ENCODE measurements at regions not wholly inside any gene's neighbourhood (a gene's known extent, or its start where the extent isn't known, plus 50 kb on each side); places are given as distances from the start of the nearest gene placed in this dataset.

DNA sequence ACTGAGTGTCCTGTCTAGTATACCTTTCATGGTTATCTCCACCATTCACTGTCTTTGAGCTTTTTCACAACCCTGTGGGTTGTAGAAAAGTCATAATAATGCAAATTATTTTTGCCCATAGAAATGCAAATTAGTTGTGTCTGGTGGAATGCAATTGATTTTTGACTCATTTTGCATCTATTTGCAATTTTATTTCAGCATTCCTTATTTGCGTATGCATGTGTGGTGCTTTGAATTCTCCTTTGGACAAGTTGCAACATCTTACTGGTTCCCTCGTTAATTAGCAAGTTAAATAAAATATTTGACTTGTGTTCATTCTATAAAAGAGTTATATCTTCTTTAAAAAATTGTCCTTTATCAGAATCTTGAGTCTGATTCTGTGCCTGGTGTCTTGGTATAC, 297.3 kb upstream of the CASK start:
- TF ChIP-seq TCF7L2 (IDR thresholded peaks at IDR 0.05; ENCODE audit: low read depth, low read length): no peak
- TF ChIP-seq CTCF (IDR thresholded peaks at IDR 0.05): no peak
- no peak for TF ChIP-seq POLR2AphosphoS5 (IDR thresholded peaks at IDR 0.05; ENCODE audit: low read depth, low read length)
- TF ChIP-seq SIN3A (IDR thresholded peaks at IDR 0.05; ENCODE audit: borderline replicate concordance, insufficient read depth, low read depth, low read length): no peak

Measured in Panc1 (cell line).